ENCODE measurements at regions not wholly inside any gene's neighbourhood (a gene's known extent, or its start where the extent isn't known, plus 50 kb on each side); places are given as distances from the start of the nearest gene placed in this dataset.
"Not testable (repeated sequence)": the region's sequence is repeated elsewhere in the genome, so short reads cannot be mapped to it uniquely, and the experiment has no call there.

DNA sequence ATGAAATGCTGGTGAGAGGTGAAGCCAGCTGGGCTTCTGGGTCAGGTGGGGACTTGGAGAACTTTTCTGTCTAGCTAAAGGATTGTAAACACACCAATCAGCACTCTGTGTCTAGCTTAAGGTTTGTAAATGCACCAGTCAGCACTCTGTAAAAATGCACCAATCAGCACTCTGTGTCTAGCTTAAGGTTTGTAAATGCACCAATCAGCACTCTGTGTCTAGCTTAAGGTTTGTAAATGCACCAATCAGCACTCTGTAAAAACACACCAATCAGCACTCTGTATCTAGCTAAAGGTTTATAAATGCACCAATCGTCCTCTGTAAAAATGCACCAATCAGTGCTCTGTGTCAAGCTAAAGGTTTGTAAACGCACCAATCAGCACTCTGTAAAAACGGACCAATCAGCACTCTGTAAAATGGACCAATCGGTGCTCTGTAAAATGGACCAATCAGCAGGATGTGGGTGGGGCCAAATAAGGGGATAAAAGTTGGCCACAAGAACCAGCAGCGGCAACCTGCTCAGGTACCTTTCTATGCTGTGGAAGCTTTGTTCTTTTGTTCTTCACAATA lies 127.4 kb downstream of the COPRS start:
- H3K9ac ChIP-seq (ENCODE audit: low read depth, low read length); H3K4me3 ChIP-seq (ENCODE audit: low read length); H3K27me3 ChIP-seq (ENCODE audit: insufficient read depth, low read length); H3K36me3 ChIP-seq (ENCODE audit: insufficient read depth, low read length); H3K4me1 ChIP-seq (ENCODE audit: insufficient read depth, low read length); H3K27ac ChIP-seq (ENCODE audit: low read depth, low read length); H3K9me3 ChIP-seq (ENCODE audit: insufficient read depth, low read depth, low read length): not testable (repeated sequence)
- WGBS: 96% methylated on average over 5 of the region's 5 CpGs

DNA sequence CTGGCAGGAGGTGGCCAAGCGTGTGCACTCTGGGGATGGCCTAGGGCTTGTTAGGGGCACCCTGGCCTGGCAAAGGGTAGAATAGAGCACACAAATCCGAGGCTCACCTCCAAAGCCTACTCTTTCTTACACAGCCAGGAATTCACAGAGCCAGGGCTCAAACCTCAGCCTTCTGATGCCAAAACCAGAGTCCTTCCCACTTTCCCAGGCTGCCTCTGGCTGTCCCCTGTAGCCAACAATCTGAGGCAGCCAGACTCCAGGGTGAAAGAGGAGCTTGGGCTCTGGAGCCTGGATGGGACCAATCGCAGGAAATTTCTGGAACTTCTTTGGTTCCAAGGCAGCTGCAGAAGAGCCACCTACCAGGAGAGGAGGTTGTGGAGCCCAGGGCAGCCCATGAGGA lies 127.9 kb downstream of the COPRS start:
- H3K9ac ChIP-seq (ENCODE audit: low read depth, low read length): no peak overlapping the region
- WGBS: 88% methylated on average over 3 of the region's 3 CpGs
- no peaks in the 10 kb centered on the region for H3K27me3 ChIP-seq (ENCODE audit: insufficient read depth, low read length)
- H3K27ac ChIP-seq (ENCODE audit: low read depth, low read length): no peak overlapping the region
- H3K9me3 ChIP-seq (ENCODE audit: insufficient read depth, low read depth, low read length): no peaks in the 10 kb centered on the region
- H3K36me3 ChIP-seq (ENCODE audit: insufficient read depth, low read length): no peaks in the 10 kb centered on the region
- H3K4me3 ChIP-seq (ENCODE audit: low read length): no peak overlapping the region
- no peaks in the 10 kb centered on the region for H3K4me1 ChIP-seq (ENCODE audit: insufficient read depth, low read length)

DNA sequence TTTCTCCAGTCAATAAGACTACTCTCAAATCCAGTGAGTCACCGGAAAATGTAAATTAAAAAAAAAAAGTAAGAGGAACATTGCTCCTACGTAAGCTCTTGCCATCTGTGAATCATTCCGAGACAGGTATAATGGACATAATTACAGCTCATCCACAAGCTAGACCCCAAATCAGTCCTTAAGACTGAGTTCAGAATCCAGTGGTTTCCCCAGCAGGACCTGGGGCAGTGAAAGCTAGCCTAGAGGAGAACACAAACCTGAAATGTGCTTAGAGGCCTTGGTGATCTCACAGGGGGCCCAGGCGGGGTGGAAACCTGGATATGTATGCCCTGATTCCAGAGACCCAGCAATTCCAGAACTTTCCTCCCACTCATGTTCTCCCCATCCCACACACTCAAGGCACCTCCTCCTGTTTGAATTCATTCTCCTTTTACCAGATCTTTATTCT lies 132.0 kb downstream of the COPRS start:
- WGBS: 91% methylated on average over 4 of the region's 4 CpGs
- Histone ChIP-seq H3K4me3 (ENCODE audit: low read length) (no peak overlapping the region), H3K27me3 (ENCODE audit: insufficient read depth, low read length) (no peaks in the 10 kb centered on the region), H3K36me3 (ENCODE audit: insufficient read depth, low read length) (no peaks in the 10 kb centered on the region), H3K9ac (ENCODE audit: low read depth, low read length) (no peak overlapping the region), H3K9me3 (ENCODE audit: insufficient read depth, low read depth, low read length) (no peaks in the 10 kb centered on the region), H3K4me1 (ENCODE audit: insufficient read depth, low read length) (no peaks in the 10 kb centered on the region), H3K27ac (ENCODE audit: low read depth, low read length) (no peak overlapping the region)

DNA sequence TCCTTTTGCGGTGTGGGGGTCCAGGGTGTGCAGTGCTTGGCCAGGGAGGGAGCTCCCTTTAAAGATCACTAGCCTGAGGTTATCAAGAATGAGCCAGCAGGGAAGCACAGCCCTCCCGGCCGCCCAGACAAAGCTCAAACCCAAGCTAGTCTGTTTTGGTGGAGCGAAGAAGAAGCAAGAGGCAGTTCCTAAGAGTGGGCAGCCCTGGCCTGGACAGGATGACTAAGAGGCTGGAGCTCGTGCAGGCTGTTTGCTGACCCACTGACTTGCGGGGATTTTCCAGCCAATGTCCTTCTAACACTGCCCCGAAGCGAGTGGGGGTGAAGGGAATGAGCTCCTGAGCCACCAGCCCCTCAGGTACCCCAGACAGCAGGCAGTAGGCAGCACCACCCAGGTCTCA lies 134.4 kb downstream of the COPRS start:
- Histone ChIP-seq H3K9me3 (ENCODE audit: insufficient read depth, low read depth, low read length) (no peaks in the 10 kb centered on the region), H3K4me3 (ENCODE audit: low read length) (no peak overlapping the region), H3K27me3 (ENCODE audit: insufficient read depth, low read length) (no peaks in the 10 kb centered on the region), H3K9ac (ENCODE audit: low read depth, low read length) (no peak overlapping the region), H3K36me3 (ENCODE audit: insufficient read depth, low read length) (no peaks in the 10 kb centered on the region), H3K27ac (ENCODE audit: low read depth, low read length) (no peak overlapping the region), H3K4me1 (ENCODE audit: insufficient read depth, low read length) (no peaks in the 10 kb centered on the region)
- WGBS: 90% methylated on average over 8 of the region's 8 CpGs

DNA sequence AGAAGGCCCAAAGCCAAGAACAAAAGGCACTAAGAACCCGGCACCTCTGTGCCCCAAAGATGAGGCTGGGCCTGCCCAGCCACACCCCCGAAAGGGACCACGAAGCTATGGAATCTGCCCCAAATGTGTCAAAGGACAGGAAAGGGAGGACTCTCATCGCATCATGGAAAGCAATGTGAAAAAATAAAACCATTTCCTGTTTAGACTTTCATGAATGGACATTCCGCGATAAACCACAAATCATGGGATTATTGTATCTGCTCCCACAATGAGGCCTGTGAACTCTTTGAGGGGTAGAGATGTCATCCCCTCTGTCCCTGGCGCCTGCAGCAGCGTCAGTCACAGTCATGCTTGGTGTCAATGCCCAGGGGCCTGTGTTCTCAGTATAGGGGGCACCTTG lies 135.0 kb downstream of the COPRS start:
- 95% methylated on average over 8 of the region's 8 CpGs for WGBS
- Histone ChIP-seq H3K27me3 (ENCODE audit: insufficient read depth, low read length) (no peaks in the 10 kb centered on the region), H3K4me1 (ENCODE audit: insufficient read depth, low read length) (no peaks in the 10 kb centered on the region), H3K9ac (ENCODE audit: low read depth, low read length) (no peak overlapping the region), H3K9me3 (ENCODE audit: insufficient read depth, low read depth, low read length) (no peaks in the 10 kb centered on the region), H3K27ac (ENCODE audit: low read depth, low read length) (no peak overlapping the region), H3K36me3 (ENCODE audit: insufficient read depth, low read length) (no peaks in the 10 kb centered on the region), H3K4me3 (ENCODE audit: low read length) (no peak overlapping the region)

DNA sequence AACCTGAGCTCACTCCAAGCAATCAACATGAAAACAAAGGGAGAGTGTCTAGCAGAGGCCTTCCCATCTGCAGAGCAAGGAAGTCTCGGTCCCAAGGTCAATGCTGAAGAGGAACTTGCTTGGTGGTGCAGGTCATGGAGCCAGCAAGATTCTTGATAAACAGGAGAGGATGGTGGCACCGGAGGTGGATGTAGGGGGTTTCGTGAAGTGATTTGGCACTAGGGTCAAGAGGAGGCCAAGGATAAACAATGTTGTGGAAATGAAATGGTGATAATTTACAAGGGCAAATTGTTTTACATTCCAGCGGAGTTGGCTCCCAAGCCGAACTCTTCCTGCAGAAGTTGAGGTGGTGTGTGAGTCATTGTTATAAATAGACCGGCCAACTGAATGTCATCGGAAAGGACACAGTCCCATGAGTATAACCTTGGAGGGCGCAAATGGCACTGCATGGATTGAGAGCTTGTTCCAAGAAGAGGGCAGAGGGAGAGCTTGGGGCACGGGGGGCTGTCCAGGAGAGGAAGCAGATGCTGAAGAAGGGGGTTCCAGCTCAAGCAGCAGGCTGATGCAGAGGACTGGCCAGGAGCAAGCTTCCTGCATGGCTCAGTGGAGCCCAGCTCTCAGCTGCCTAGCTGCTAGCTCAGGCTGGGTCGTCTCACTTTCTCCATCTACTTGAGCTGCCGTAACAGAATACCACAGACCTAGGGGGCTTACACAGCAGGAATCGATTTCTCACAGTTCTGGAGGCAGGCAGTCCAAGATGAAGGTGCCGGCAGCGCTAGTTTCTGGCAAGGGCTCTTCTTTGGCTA lies 136.6 kb downstream of the COPRS start:
- no peaks in the 10 kb centered on the region for H3K36me3 ChIP-seq (ENCODE audit: insufficient read depth, low read length)
- 91% methylated on average over 14 of the region's 14 CpGs for WGBS
- H3K27ac ChIP-seq (ENCODE audit: low read depth, low read length): no peak overlapping the region
- no peak overlapping the region for H3K4me3 ChIP-seq (ENCODE audit: low read length)
- no peaks in the 10 kb centered on the region for H3K4me1 ChIP-seq (ENCODE audit: insufficient read depth, low read length)
- H3K27me3 ChIP-seq (ENCODE audit: insufficient read depth, low read length): no peaks in the 10 kb centered on the region
- no peak overlapping the region for H3K9ac ChIP-seq (ENCODE audit: low read depth, low read length)
- H3K9me3 ChIP-seq (ENCODE audit: insufficient read depth, low read depth, low read length): no peaks in the 10 kb centered on the region

DNA sequence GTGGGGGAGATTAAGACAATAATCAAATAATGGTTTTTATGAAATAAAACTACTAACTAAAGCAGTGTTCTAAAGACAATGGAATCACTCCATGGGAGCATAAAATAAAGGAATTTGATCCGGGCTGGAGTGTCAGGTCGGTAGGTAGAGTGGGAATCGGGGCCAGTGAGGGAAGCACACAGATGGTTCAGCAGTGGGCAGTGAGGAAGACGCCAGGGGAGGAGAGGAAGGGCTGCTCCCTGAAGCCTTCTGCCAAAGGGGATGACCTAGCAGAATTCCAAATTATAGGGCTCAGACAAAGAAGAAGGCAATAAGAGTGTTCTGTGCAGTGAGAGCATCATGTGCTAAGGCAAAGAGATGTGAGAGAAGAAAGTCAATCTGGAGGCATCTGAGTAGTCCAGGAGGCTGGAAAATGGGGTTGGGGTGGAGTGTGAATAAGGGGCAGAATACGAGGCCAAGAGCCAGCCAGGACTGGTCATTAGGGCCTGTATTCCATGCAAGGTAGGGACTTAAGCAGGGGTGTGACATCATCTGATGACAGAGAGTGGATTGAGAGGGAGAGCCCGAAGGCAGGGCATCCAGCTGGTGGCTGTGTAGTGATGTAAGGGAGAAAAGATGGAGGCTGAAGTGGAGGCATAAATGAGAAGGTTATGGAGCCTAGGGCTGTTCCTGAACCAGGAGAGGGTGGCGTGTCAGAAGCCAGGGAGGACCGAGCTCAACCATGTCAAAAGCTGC lies 137.6 kb downstream of the COPRS start:
- Histone ChIP-seq H3K27ac (ENCODE audit: low read depth, low read length) (no peak overlapping the region), H3K4me1 (ENCODE audit: insufficient read depth, low read length) (no peaks in the 10 kb centered on the region), H3K9me3 (ENCODE audit: insufficient read depth, low read depth, low read length) (no peaks in the 10 kb centered on the region), H3K36me3 (ENCODE audit: insufficient read depth, low read length) (no peaks in the 10 kb centered on the region), H3K4me3 (ENCODE audit: low read length) (no peak overlapping the region), H3K27me3 (ENCODE audit: insufficient read depth, low read length) (no peaks in the 10 kb centered on the region), H3K9ac (ENCODE audit: low read depth, low read length) (no peak overlapping the region)
- 91% methylated on average over 8 of the region's 8 CpGs for WGBS

DNA sequence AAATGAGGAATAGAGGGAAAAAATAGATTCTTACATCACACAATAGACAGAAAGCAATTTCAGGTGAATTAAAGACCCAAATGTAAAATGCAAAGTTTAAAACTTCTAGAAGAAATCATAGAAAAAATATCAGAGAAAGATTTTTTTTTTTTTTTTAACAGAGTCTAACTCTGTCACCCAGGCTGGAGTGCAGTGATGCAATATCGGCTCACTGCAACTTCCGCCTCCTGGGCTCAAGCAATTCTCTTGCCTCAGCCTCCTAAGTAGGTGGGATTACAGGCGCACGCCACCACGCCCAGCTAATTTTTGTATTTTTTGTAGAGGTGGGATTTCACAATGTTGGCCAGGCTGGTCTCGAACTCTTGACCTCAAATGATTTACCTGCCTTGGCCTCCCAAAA lies 141.8 kb downstream of the COPRS start:
- H3K36me3 ChIP-seq (ENCODE audit: insufficient read depth, low read length); H3K27ac ChIP-seq (ENCODE audit: low read depth, low read length); H3K4me3 ChIP-seq (ENCODE audit: low read length); H3K4me1 ChIP-seq (ENCODE audit: insufficient read depth, low read length); H3K27me3 ChIP-seq (ENCODE audit: insufficient read depth, low read length); H3K9me3 ChIP-seq (ENCODE audit: insufficient read depth, low read depth, low read length); H3K9ac ChIP-seq (ENCODE audit: low read depth, low read length): not testable (repeated sequence)
- WGBS: 97% methylated on average over 6 of the region's 6 CpGs

DNA sequence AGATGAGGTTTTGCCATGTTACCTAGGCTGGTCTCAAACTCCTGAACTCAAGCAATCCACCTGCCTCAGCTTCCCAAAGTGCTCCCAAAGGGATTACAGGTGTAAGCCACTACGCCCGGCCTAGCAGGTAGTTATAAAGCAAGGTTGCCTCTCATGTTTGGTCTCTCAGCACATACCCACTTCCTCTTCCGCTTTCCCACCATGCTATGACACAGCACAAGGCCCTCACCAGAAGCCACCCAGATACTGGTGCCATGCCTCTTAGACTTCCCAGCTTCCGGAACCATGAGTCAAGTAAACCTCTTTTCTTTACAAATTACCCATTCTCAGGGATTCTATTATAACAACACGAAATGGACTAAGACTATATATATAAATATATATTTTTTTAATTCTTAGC lies 143.6 kb downstream of the COPRS start:
- Histone ChIP-seq H3K27me3 (ENCODE audit: insufficient read depth, low read length) (no peaks in the 10 kb centered on the region), H3K36me3 (ENCODE audit: insufficient read depth, low read length) (no peaks in the 10 kb centered on the region), H3K4me1 (ENCODE audit: insufficient read depth, low read length) (no peaks in the 10 kb centered on the region), H3K27ac (ENCODE audit: low read depth, low read length) (no peak overlapping the region), H3K9me3 (ENCODE audit: insufficient read depth, low read depth, low read length) (no peaks in the 10 kb centered on the region), H3K4me3 (ENCODE audit: low read length) (no peak overlapping the region), H3K9ac (ENCODE audit: low read depth, low read length) (no peak overlapping the region)
- 96% methylated on average over 4 of the region's 5 CpGs for WGBS

DNA sequence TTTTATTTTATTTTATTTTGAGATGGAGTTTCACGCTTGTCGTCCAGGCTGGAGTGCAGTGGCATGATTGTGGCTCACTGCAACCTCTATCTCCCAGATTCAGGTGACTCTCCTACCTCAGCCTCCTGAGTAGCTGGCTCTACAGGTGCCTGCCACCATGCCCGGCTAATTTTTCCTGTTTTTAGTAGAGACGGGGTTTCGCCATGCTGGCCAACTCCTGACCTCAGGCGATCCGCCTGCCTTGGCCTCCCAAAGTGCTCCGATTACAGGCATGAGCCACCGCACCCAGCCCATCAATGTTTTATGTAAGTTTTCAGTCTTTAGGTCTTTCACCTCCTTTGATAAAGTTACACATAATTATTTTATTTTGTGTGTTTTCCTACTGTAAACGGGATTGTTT lies 154.6 kb downstream of the COPRS start:
- Histone ChIP-seq H3K27me3 (ENCODE audit: insufficient read depth, low read length) (no peaks in the 10 kb centered on the region), H3K4me3 (ENCODE audit: low read length) (no peak overlapping the region), H3K36me3 (ENCODE audit: insufficient read depth, low read length) (no peaks in the 10 kb centered on the region), H3K4me1 (ENCODE audit: insufficient read depth, low read length) (no peaks in the 10 kb centered on the region), H3K9ac (ENCODE audit: low read depth, low read length) (no peak overlapping the region), H3K27ac (ENCODE audit: low read depth, low read length) (no peak overlapping the region), H3K9me3 (ENCODE audit: insufficient read depth, low read depth, low read length) (no peaks in the 10 kb centered on the region)
- 92% methylated on average over 10 of the region's 10 CpGs for WGBS

DNA sequence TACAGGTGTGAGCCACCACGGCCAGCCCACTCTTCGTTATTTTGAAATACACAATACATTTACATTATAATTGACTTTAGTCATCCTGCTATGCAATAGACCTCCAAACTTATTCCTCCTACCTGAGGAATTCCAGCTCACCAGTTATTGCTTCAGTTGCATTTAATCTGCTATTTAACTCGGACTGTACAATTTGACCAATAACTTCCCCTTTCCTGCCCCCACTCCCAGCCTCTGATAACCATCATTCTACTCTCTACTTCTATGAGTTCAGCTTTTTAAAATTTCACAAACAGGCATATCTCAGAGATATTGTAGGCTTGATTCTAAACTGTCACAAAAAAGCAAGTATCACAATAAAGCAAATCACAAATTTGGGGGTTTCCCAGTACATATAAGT lies 157.0 kb downstream of the COPRS start:
- no peaks in the 10 kb centered on the region for H3K27me3 ChIP-seq (ENCODE audit: insufficient read depth, low read length)
- H3K9me3 ChIP-seq (ENCODE audit: insufficient read depth, low read depth, low read length): no peaks in the 10 kb centered on the region
- H3K36me3 ChIP-seq (ENCODE audit: insufficient read depth, low read length): no peaks in the 10 kb centered on the region
- WGBS: 88% methylated on average over 3 of the region's 3 CpGs
- H3K27ac ChIP-seq (ENCODE audit: low read depth, low read length): no peak overlapping the region
- no peak overlapping the region for H3K9ac ChIP-seq (ENCODE audit: low read depth, low read length)
- H3K4me3 ChIP-seq (ENCODE audit: low read length): no peak overlapping the region
- H3K4me1 ChIP-seq (ENCODE audit: insufficient read depth, low read length): no peaks in the 10 kb centered on the region

Measured in HUES64 (cell line).